HCT116 (cell line): ENCODE measurements at regions not wholly inside any gene's neighbourhood (a gene's known extent, or its start where the extent isn't known, plus 50 kb on each side); places are given as distances from the start of the nearest gene placed in this dataset.

Source experiments
- ATAC-seq: fragments of 200-7000 bp; cut with Tn5 transposase; 2 replicates; pipeline ENCODE4 v1.9.1; 2020; ENCODE audit warnings: mild to moderate bottlenecking, moderate library complexity
- BruUV-seq: library from RNA; stranded (reverse); fragments of 400-500 nt; replicated peaks from 2 replicates; lab custom pipeline; 2021; lab: Mats Ljungman, UMichigan
- CTCF ChIA-PET: fragments of 300-600 bp; sonication (Branson Sonifier 250); formaldehyde crosslinking; loops from one replicate; lab custom pipeline; 2021; ENCODE audit warnings: antibody characterized with exemption; lab: Charles Lee
- POLR2A ChIA-PET: fragments of 300-600, 350-600 bp; sonication (Branson Sonifier 250); formaldehyde crosslinking; loops from one replicate; lab custom pipeline; 2021; ENCODE audit warnings: antibody characterized with exemption; lab: Charles Lee
- RAD21 ChIA-PET, 2 experiments: fragments of 300-600 bp; sonication (Branson Sonifier 250); formaldehyde crosslinking; loops; one replicate each; lab custom pipeline; 2023; ENCODE audit warnings: low total read pairs in 2 of 2; ENCODE audit not compliant: uncharacterized antibody in 2 of 2, unreplicated experiment in 2 of 2, low non-redundant PET in 1 of 2; lab: Charles Lee
- DNase-seq: peaks from one replicate; pipeline ENCODE4 v3.0.0-alpha.2; 2010; ENCODE audit warnings: low read depth, low spot score
- H2AFZ ChIP-seq: fragments of 200-600 bp; shearing (Covaris generic), sonication (generic); 2 replicates; pipeline ENCODE4 v1.6.1; 2017; ENCODE audit warnings: low read depth, mixed run types, mixed read lengths, antibody characterized with exemption, low read length; ENCODE audit not compliant: poor library complexity, severe bottlenecking
- H3K27ac ChIP-seq: 2 replicates; pipeline ENCODE4 v1.5.1; 2012; ENCODE audit warnings: low read depth, low read length
- H3K27me3 ChIP-seq: fragments of 200-600 bp; sonication (generic); 2 replicates; pipeline ENCODE4 v1.6.1; 2016; ENCODE audit warnings: mixed run types, low read length, mixed read lengths; ENCODE audit not compliant: insufficient read depth
- H3K36me3 ChIP-seq, 2 experiments: fragments of 200-500 bp in 1 of 2; fragments of 200-600 bp in 1 of 2; sonication (Bioruptor generic) in 1 of 2; sonication (generic) in 1 of 2; 2 replicates each; pipeline versions ENCODE4 v1.5.1 to v1.6.1; 2014 to 2016; ENCODE audit warnings: low read length in 2 of 2, inconsistent platforms in 1 of 2, mixed read lengths in 1 of 2, mixed run types in 1 of 2; ENCODE audit not compliant: insufficient read depth in 2 of 2, control insufficient read depth in 1 of 2
- H3K4me1 ChIP-seq, 2 experiments: fragments of 200-600 bp in 1 of 2; sonication (generic) in 1 of 2; 2 replicates each; pipeline versions ENCODE4 v1.5.1 to v1.6.1; 2012 to 2017; ENCODE audit warnings: low read length in 2 of 2, inconsistent platforms in 1 of 2, mild to moderate bottlenecking in 1 of 2, mixed read lengths in 1 of 2, mixed run types in 1 of 2, moderate library complexity in 1 of 2; ENCODE audit not compliant: insufficient read depth in 2 of 2, control insufficient read depth in 1 of 2
- H3K4me2 ChIP-seq: fragments of 200-600 bp; sonication (generic); 2 replicates; pipeline ENCODE4 v1.6.1; 2017; ENCODE audit warnings: mixed run types, low read length, mixed read lengths
- H3K4me3 ChIP-seq, 2 experiments: fragments of 200-600 bp in 1 of 2; sonication (generic) in 1 of 2; replicated peaks in 1 of 2; 2 replicates each; pipeline ENCODE4 v1.5.1; 2011 to 2016; ENCODE audit warnings: low read length in 2 of 2, control low read depth in 1 of 2, low read depth in 1 of 2, mild to moderate bottlenecking in 1 of 2, mixed read lengths in 1 of 2, mixed run types in 1 of 2
- H3K79me2 ChIP-seq: fragments of 200-600 bp; sonication (generic); 2 replicates; pipeline ENCODE4 v1.6.1; 2017; ENCODE audit warnings: mild to moderate bottlenecking, mixed run types, low read length, moderate library complexity, mixed read lengths; ENCODE audit not compliant: insufficient read depth
- H3K9ac ChIP-seq: fragments of 200-600 bp; sonication (generic); 2 replicates; pipeline ENCODE4 v1.6.1; 2016; ENCODE audit warnings: low read length, mixed read lengths
- H3K9me2 ChIP-seq: fragments of 200-600 bp; sonication (generic), shearing (Covaris generic); 2 replicates; pipeline ENCODE4 v1.6.1; 2017; ENCODE audit warnings: mixed run types, mild to moderate bottlenecking, moderate library complexity; ENCODE audit not compliant: insufficient read depth
- H3K9me3 ChIP-seq, 2 experiments: fragments of 200-500 bp in 1 of 2; fragments of 200-600 bp in 1 of 2; sonication (Bioruptor generic) in 1 of 2; sonication (generic) in 1 of 2; 2 replicates each; pipeline ENCODE4 v1.6.1; 2014 to 2017; ENCODE audit warnings: low read length in 2 of 2, mixed read lengths in 2 of 2, inconsistent platforms in 1 of 2, low read depth in 1 of 2, mild to moderate bottlenecking in 1 of 2, mixed run types in 1 of 2, moderate library complexity in 1 of 2; ENCODE audit not compliant: control insufficient read depth in 1 of 2, insufficient read depth in 1 of 2
- H4K20me1 ChIP-seq: fragments of 200-600 bp; sonication (generic), shearing (Covaris generic); 2 replicates; pipeline ENCODE4 v1.6.1; 2017; ENCODE audit warnings: mixed run types, mild to moderate bottlenecking, moderate library complexity; ENCODE audit not compliant: insufficient read depth
- ATF3 ChIP-seq: IDR thresholded peaks from 2 replicates; pipeline ENCODE4 v1.6.1; 2012
- CEBPB ChIP-seq: IDR thresholded peaks from 2 replicates; pipeline ENCODE4 v1.6.1; 2012; ENCODE audit warnings: low read depth
- EZH2 ChIP-seq: fragments of 200-600 bp; sonication (generic); IDR thresholded peaks from 2 replicates; pipeline ENCODE4 v1.6.1; 2017; ENCODE audit warnings: antibody characterized with exemption, mixed run types
- MAX ChIP-seq: IDR thresholded peaks from 2 replicates; pipeline ENCODE4 v1.6.1; 2012
- POLR2A ChIP-seq: IDR thresholded peaks from 2 replicates; pipeline ENCODE4 v1.7.0; 2011; ENCODE audit warnings: borderline replicate concordance; ENCODE audit not compliant: insufficient read depth, insufficient read length; ENCODE audit errors: extremely low read depth
- RAD21 ChIP-seq: IDR thresholded peaks from 2 replicates; pipeline ENCODE4 v1.6.1; 2012; ENCODE audit warnings: low read depth, mild to moderate bottlenecking
- REST ChIP-seq: IDR thresholded peaks from 2 replicates; pipeline ENCODE4 v1.6.1; 2012; ENCODE audit warnings: low read depth
- SRF ChIP-seq: IDR thresholded peaks from 2 replicates; pipeline ENCODE4 v1.6.1; 2012; ENCODE audit warnings: low read depth
- TCF7L2 ChIP-seq: IDR thresholded peaks from 2 replicates; pipeline ENCODE4 v1.7.0; 2011; ENCODE audit warnings: borderline replicate concordance, inconsistent platforms; ENCODE audit not compliant: insufficient read depth, insufficient read length; ENCODE audit errors: extremely low read depth
- ZFX ChIP-seq: fragments of 450-650 bp; IDR thresholded peaks from 2 replicates; pipeline ENCODE4 v1.6.1; 2017
- intact Hi-C: fragments of 100-400 bp; cut with micrococcal nuclease; formaldehyde crosslinking; loops from 2 replicates; pipeline ENCODE4 v1.10.0; 2022

GRCh38 chr22:27132400-27132799 lies 475.0 kb downstream of the MIAT start:
- DNase-seq = no peak
- ChIA-PET RAD21 (no interaction called here), POLR2A (no interaction called here), CTCF (no interaction called here)
- no TSS peak for BruUV-seq
- Histone ChIP-seq H3K9me2 (no peaks in the 10 kb centered on the region), H2AFZ (no peak overlapping the region), H3K9ac (no peak overlapping the region), H3K27ac (no peak overlapping the region), H3K4me1 (peaks cover 12 to 34% of the 10 kb centered on the region in 2 experiments), H3K4me2 (no peak overlapping the region), H4K20me1 (no peaks in the 10 kb centered on the region), H3K27me3 (0 out of 2 replicates have a peak, but pooled peaks cover 6% of the 10 kb centered on the region), H3K36me3 (no peaks in the 10 kb centered on the region), H3K79me2 (no peaks in the 10 kb centered on the region), H3K9me3 (peaks cover 0 to 7% of the 10 kb centered on the region in 2 experiments; a peak in 1 of 4 replicates), H3K4me3 (no peak overlapping the region)
- intact Hi-C loops = no loop called here
- TF ChIP-seq POLR2A (no peak), CEBPB (no peak), EZH2 (no peak), ZFX (no peak), ATF3 (no peak), REST (no peak), MAX (no peak), TCF7L2 (no peak), SRF (no peak), RAD21 (no peak)
- no peak for ATAC-seq
